Tibial artery (tissue), 4 donors: ENCODE measurements at regions not wholly inside any gene's neighbourhood (a gene's known extent, or its start where the extent isn't known, plus 50 kb on each side); places are given as distances from the start of the nearest gene placed in this dataset.
"Not testable (repeated sequence)": the region's sequence is repeated elsewhere in the genome, so short reads cannot be mapped to it uniquely, and the experiment has no call there.

Source experiments
- DNase-seq, 2 donors: peaks; one replicate each; pipeline ENCODE4 v3.0.0-alpha.2; 2019
- H3K27ac ChIP-seq, 2 donors: fragments of 200-600 bp; sonication (generic) in 1 of 2; 1 replicate in 1 of 2; 2 replicates in 1 of 2; pipeline ENCODE4 v1.5.1; 2018 to 2019; ENCODE audit warnings: mild to moderate bottlenecking in 1 of 2
- H3K27me3 ChIP-seq, 2 donors: fragments of 200-600 bp; sonication (generic) in 1 of 2; one replicate each; pipeline versions ENCODE4 v1.5.1 to v1.6.0; 2016 to 2019
- H3K36me3 ChIP-seq, 3 donors: fragments of 200-600 bp; sonication (generic) in 2 of 3; one replicate each; pipeline ENCODE4 v1.5.1; 2016 to 2019; ENCODE audit warnings: mild to moderate bottlenecking in 2 of 3
- H3K4me1 ChIP-seq, 4 donors: fragments of 200-600 bp; sonication (generic) in 2 of 4; 1 replicate in 3 of 4; 2 replicates in 1 of 4; pipeline ENCODE4 v1.5.1; 2016 to 2019
- H3K4me3 ChIP-seq, 2 donors: fragments of 200-600 bp; sonication (generic) in 1 of 2; 1 replicate in 1 of 2; 2 replicates in 1 of 2; pipeline ENCODE4 v1.5.1; 2018 to 2019; ENCODE audit warnings: mild to moderate bottlenecking in 2 of 2
- H3K9me3 ChIP-seq, 3 donors: fragments of 200-600 bp; sonication (generic) in 1 of 3; one replicate each; pipeline ENCODE4 v1.5.1; 2016 to 2019
- intact Hi-C: fragments of 100-400 bp; cut with DNase I; formaldehyde crosslinking; loops from one replicate; pipeline ENCODE4 v1.15.0; 2023; ENCODE audit warnings: low total_unique reads
- TF ChIP-seq, protein P1 (sequence below), 2 experiments: fragments of 200-600 bp in 1 of 2; fragments of 450-650 bp in 1 of 2; IDR thresholded peaks; one replicate each; pipeline ENCODE4 v1.5.1; 2017 to 2019; ENCODE audit warnings: antibody characterized with exemption in 2 of 2, mild to moderate bottlenecking in 1 of 2, moderate library complexity in 1 of 2

DNA sequence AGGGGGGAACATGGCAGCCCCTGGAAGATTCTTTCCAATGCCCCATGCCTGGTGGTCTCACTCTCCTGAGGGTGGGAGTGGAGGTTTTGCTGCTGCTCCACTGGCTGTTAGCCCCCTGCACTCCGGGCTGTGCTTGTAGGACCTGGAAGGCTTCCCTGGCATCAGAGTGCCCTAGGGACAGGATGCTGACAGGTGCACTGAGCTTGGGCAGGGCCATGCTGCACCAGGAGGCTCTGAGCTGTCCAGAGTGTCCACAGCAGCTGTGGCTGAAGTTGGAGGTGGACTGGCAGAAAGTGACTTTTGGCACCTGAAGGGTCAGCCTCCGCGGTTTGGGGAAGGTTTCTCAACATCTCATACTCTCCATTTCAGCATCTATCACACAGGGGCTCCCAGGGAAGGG, 249.1 kb downstream of the GADD45G start:
- Histone ChIP-seq H3K9me3 (no peaks in the 10 kb centered on the region), H3K27me3 (no peaks in the 10 kb centered on the region), H3K4me1 (peaks cover 0 to 8% (median 2%) of the 10 kb centered on the region in 4 donors), H3K36me3 (no peaks in the 10 kb centered on the region), H3K27ac (no peak overlapping the region), H3K4me3 (no peak overlapping the region)
- no peak for DNase-seq
- intact Hi-C loops: no loop called here
- TF ChIP-seq, protein P1, sequence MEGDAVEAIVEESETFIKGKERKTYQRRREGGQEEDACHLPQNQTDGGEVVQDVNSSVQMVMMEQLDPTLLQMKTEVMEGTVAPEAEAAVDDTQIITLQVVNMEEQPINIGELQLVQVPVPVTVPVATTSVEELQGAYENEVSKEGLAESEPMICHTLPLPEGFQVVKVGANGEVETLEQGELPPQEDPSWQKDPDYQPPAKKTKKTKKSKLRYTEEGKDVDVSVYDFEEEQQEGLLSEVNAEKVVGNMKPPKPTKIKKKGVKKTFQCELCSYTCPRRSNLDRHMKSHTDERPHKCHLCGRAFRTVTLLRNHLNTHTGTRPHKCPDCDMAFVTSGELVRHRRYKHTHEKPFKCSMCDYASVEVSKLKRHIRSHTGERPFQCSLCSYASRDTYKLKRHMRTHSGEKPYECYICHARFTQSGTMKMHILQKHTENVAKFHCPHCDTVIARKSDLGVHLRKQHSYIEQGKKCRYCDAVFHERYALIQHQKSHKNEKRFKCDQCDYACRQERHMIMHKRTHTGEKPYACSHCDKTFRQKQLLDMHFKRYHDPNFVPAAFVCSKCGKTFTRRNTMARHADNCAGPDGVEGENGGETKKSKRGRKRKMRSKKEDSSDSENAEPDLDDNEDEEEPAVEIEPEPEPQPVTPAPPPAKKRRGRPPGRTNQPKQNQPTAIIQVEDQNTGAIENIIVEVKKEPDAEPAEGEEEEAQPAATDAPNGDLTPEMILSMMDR (IDR thresholded peaks at IDR 0.05): no peak

DNA sequence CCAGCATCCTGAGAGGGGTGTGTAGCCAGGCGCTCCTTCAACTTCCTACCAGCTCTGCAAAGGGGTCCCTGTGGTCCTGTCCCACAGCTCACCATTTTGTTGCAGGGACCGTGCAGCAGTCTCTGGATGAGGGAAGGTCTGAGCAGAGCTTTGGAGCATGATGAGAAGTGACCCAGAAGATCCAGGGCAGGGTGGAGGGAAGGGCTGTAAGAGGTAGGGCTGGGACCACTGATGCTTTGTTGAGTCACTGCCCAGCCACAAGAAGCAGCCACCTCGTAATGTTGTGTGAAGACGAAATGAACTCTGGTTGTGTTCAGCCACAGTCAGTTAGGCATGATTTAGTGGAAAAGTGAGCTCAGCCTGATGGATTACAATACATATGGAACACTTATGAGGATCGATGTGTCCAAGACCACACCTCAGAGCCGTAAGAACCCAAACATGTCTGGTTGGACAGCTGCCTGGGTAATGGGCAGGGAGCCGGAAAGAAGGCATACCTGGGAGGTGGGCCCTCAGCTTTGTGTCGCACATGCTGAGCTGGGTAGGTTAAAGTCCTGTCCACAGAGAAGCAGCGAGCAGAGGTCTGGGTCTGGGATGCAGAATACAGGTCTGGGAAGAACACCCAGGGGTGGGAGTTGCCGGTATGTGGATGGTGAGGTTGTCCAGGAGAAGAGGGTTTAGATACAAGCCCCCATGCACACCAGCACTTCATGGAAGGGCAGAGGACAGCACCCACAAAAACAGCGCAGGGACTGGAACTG, 250.1 kb downstream of the GADD45G start:
- no peak overlapping the region for H3K4me3 ChIP-seq
- H3K4me1 ChIP-seq: peaks cover 0 to 8% (median 2%) of the 10 kb centered on the region in 4 donors
- DNase-seq: no peak
- H3K36me3 ChIP-seq: no peaks in the 10 kb centered on the region
- H3K27me3 ChIP-seq: no peaks in the 10 kb centered on the region
- TF ChIP-seq, protein P1 (IDR thresholded peaks at IDR 0.05): no peak
- H3K27ac ChIP-seq: no peak overlapping the region
- H3K9me3 ChIP-seq: no peaks in the 10 kb centered on the region
- intact Hi-C loops: no loop called here

DNA sequence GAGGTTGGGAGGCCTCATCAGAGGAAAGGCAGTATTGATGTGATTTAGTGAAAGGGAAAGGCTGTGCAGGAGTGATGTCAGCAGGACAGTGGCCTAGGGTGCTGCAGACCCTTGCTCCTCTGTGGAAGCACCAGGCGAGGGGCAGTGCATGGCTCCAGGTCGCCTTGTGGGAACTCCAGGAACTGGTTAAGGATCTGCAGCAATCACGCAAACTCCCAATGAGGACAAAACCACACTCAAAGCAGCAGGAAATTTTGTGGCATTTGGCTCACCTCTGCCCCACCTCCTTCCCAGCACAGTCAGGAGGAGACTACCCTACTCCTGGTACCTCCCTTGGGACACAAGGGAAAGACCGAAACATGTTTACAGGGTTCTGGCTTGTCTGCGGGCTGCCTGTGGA, 251.5 kb downstream of the GADD45G start:
- H3K9me3 ChIP-seq, H3K27ac ChIP-seq, H3K4me1 ChIP-seq, intact Hi-C loops, H3K4me3 ChIP-seq, H3K36me3 ChIP-seq, H3K27me3 ChIP-seq: not testable (repeated sequence)
- peak in 1 of 2 donors; percentile 6 for DNase-seq

DNA sequence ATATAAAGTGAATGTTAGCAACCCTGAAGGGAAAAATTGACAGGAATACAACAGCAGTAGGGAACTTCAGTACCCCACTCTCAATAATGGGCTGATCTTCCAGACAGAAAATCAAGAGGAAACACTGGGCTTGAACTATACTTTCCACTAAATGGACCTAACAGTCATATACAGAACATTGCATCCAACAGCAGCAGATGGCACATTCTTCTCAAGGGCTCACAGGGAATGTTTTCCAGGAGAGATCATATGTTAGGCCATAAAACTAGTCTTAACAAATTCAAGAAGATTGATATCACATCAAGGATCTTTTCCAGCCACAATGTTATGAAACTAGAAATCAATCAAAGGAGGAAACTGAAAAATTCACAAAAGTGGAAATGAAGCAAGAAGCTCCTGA, 252.1 kb downstream of the GADD45G start:
- H3K36me3 ChIP-seq, H3K9me3 ChIP-seq, H3K4me1 ChIP-seq, DNase-seq, H3K27me3 ChIP-seq, H3K27ac ChIP-seq, intact Hi-C loops, H3K4me3 ChIP-seq: not testable (repeated sequence)

DNA sequence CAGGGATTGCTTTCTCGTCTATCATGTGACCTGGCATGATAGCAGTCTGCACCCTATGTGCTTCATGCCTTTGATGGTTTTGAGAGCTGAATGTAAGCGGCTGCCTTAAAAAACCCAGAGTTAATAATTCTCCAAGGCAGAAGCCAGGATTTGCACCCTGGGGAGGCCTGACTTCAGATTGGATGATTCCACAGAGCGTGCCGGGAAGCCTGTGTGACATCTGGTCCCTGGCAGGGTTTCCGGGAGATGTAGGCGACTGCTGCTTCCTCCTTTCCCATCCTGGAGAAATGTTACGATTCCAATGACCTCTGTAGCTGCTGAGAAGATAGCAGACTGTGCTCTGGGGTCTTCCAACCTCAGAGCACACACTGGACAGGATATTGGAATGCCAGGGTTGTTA, 255.0 kb downstream of the GADD45G start:
- H3K36me3 ChIP-seq, H3K27ac ChIP-seq, intact Hi-C loops, H3K4me3 ChIP-seq, H3K27me3 ChIP-seq, H3K9me3 ChIP-seq, H3K4me1 ChIP-seq, DNase-seq: not testable (repeated sequence)

DNA sequence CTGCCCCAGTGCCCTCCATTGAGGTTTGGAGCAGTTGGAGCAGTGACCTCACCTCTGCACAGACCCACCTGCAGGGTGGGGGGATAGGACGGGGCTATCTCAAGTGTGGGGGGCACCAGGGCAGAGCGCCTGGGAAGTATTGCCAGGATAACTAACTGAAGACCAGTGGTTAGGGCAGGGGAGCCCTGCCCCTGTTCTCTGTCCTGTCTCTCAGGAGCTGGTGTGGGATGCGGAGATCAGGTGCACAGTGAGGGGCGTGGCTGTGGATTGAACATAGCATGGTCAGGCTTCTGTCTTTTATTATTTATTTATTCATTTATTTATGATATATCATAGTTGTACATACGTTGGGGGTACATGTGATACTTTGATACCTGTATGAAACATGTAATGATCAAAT, 256.6 kb downstream of the GADD45G start:
- intact Hi-C loops, H3K27me3 ChIP-seq, H3K36me3 ChIP-seq, H3K9me3 ChIP-seq, H3K4me1 ChIP-seq, H3K4me3 ChIP-seq, H3K27ac ChIP-seq: not testable (repeated sequence)
- peak in 1 of 2 donors; percentile 12 for DNase-seq

DNA sequence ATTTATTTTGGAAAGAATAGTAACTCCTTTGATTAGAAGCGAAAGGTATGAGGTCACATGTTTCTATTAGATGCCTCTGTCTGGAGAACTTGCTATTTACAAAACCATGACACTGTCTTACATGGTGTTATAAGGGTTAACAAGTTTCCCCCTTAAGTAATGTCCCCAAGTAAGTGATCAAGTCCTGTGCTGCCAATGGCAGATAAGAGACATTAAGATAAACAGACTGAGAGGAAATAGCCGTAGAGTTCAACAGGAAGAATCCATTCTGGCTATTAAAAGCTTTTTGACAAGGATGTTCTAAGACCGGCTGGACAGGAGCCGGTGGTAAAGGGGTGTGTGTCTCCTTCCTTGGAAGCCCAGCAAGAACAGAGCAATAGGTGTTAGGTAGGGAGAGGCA, 257.5 kb downstream of the GADD45G start:
- no peak for DNase-seq
- Histone ChIP-seq H3K36me3 (no peaks in the 10 kb centered on the region), H3K4me3 (no peak overlapping the region), H3K9me3 (no peaks in the 10 kb centered on the region), H3K27ac (no peak overlapping the region), H3K4me1 (no peaks in the 10 kb centered on the region), H3K27me3 (no peaks in the 10 kb centered on the region)
- TF ChIP-seq, protein P1 (IDR thresholded peaks at IDR 0.05): no peak
- intact Hi-C loops: no loop called here

DNA sequence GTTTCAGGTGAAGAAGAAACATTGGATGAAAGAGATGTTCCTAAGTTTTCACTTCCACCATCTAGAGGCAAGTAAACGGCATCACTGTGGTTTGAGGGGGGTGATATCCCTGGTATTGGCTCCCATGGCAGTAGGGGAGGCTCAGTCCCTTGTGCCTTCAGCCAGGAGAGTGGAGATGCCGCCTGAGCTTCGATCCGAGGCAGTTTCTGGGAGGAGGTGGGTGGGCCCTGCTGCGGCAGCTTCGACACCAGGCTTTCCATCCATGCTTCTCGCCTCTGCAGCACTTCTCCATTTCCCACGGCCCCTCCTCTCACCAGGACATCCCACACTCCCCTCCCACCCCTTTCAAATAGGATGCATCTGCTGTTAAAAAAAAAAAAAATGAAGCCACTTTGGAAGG, 258.3 kb downstream of the GADD45G start:
- DNase-seq: peak in 1 of 2 donors; percentile 40

More for the DNA sequence above, 258.3 kb downstream of the GADD45G start:
- intact Hi-C loops: no loop called here
- H3K9me3 ChIP-seq: no peaks in the 10 kb centered on the region
- no peak overlapping the region for H3K27ac ChIP-seq
- H3K4me1 ChIP-seq: no peaks in the 10 kb centered on the region
- H3K4me3 ChIP-seq: no peak overlapping the region
- TF ChIP-seq, protein P1 (IDR thresholded peaks at IDR 0.05): no peak
- no peaks in the 10 kb centered on the region for H3K27me3 ChIP-seq
- no peaks in the 10 kb centered on the region for H3K36me3 ChIP-seq
